HG02870 (cell line): ENCODE measurements at regions not wholly inside any gene's neighbourhood (a gene's known extent, or its start where the extent isn't known, plus 50 kb on each side); places are given as distances from the start of the nearest gene placed in this dataset.
A peak's percentile ranks its signal among the peaks of the same experiment; 100 is the strongest.

Experiments
- ATAC-seq: cut with Tn5 transposase; IDR thresholded peaks from one replicate; pipeline ENCODE4 v1.9.1; 2021; ENCODE audit warnings: mild to moderate bottlenecking, moderate library complexity; ENCODE audit not compliant: unreplicated experiment

GRCh38 chr1:214977110-214977509, 105.4 kb upstream of the KCNK2 start:
- ATAC-seq = no peak

GRCh38 chr1:214977700-214978374, 104.7 kb upstream of the KCNK2 start:
- no peak for ATAC-seq

GRCh38 chr1:214979191-214979590, 103.3 kb upstream of the KCNK2 start:
- ATAC-seq = no peak

GRCh38 chr1:214980921-214981320, 101.6 kb upstream of the KCNK2 start:
- ATAC-seq = no peak

- no peak for ATAC-seq
These were observed 99.2 kb upstream of the KCNK2 start for GRCh38 chr1:214983126-214983869.

- ATAC-seq = no peak
These were observed 93.2 kb upstream of the KCNK2 start for GRCh38 chr1:214989341-214989740.

- ATAC-seq = no peak
These were observed 91.9 kb upstream of the KCNK2 start for GRCh38 chr1:214990619-214991018.

GRCh38 chr1:214991691-214992315, 90.7 kb upstream of the KCNK2 start:
- ATAC-seq = no peak

- no peak for ATAC-seq
These were observed 89.1 kb upstream of the KCNK2 start for GRCh38 chr1:214993419-214993818.

GRCh38 chr1:214997685-214998084, 84.9 kb upstream of the KCNK2 start:
- ATAC-seq = no peak

GRCh38 chr1:215001419-215002021, 81.0 kb upstream of the KCNK2 start:
- peak; percentile 95 for ATAC-seq

GRCh38 chr1:215002471-215002870, 80.1 kb upstream of the KCNK2 start:
- ATAC-seq = no peak

- ATAC-seq = no peak
These were observed 78.9 kb upstream of the KCNK2 start for GRCh38 chr1:215003686-215004085.

- no peak for ATAC-seq
These were observed 78.3 kb upstream of the KCNK2 start for GRCh38 chr1:215004121-215004827.

GRCh38 chr1:215005078-215005477, 77.5 kb upstream of the KCNK2 start:
- no peak for ATAC-seq

GRCh38 chr1:215005656-215006345, 76.7 kb upstream of the KCNK2 start:
- no peak for ATAC-seq

- ATAC-seq = no peak
These were observed 74.7 kb upstream of the KCNK2 start for GRCh38 chr1:215007880-215008279.

- peak; percentile 76 for ATAC-seq
These were observed 64.0 kb upstream of the KCNK2 start for GRCh38 chr1:215018555-215018954.

GRCh38 chr1:215022204-215022603, 60.3 kb upstream of the KCNK2 start:
- no peak for ATAC-seq

- no peak for ATAC-seq
These were observed 59.8 kb upstream of the KCNK2 start for GRCh38 chr1:215022741-215023141.
